Liver (tissue), 8 donors: ENCODE measurements at regions not wholly inside any gene's neighbourhood (a gene's known extent, or its start where the extent isn't known, plus 50 kb on each side); places are given as distances from the start of the nearest gene placed in this dataset.

Experiments used
- DNase-seq: peaks from one replicate; pipeline ENCODE4 v3.0.0-alpha.2; 2017; ENCODE audit warnings: low spot score
- H3K27ac ChIP-seq, 2 donors: one replicate each; pipeline ENCODE4 v1.7.0; 2013; ENCODE audit warnings: inconsistent platforms in 2 of 2, low read length in 2 of 2, control low read depth in 1 of 2, low read depth in 1 of 2, mild to moderate bottlenecking in 1 of 2
- H3K27me3 ChIP-seq, 4 donors: one replicate each; pipeline versions ENCODE4 v1.6.1 to v1.7.0; 2013; ENCODE audit warnings: low read length in 3 of 4, inconsistent platforms in 1 of 4, mild to moderate bottlenecking in 1 of 4, moderate library complexity in 1 of 4; ENCODE audit not compliant: control insufficient read depth in 4 of 4, insufficient read depth in 4 of 4
- H3K36me3 ChIP-seq, 4 donors: one replicate each; pipeline versions ENCODE4 v1.6.1 to v1.7.0; 2013; ENCODE audit warnings: low read length in 3 of 4, mild to moderate bottlenecking in 3 of 4, low read depth in 1 of 4, moderate library complexity in 1 of 4; ENCODE audit not compliant: control insufficient read depth in 4 of 4, insufficient read depth in 3 of 4
- H3K4me1 ChIP-seq, 4 donors: one replicate each; pipeline versions ENCODE4 v1.6.1 to v1.7.0; 2013; ENCODE audit warnings: low read length in 3 of 4, mild to moderate bottlenecking in 3 of 4, moderate library complexity in 1 of 4; ENCODE audit not compliant: control insufficient read depth in 4 of 4, insufficient read depth in 4 of 4
- H3K4me3 ChIP-seq, 3 donors: one replicate each; pipeline versions ENCODE4 v1.6.1 to v1.7.0; 2013; ENCODE audit warnings: low read length in 3 of 3, control low read depth in 1 of 3, low read depth in 1 of 3, mild to moderate bottlenecking in 1 of 3
- H3K9ac ChIP-seq, 2 donors: one replicate each; pipeline ENCODE4 v1.7.0; 2013; ENCODE audit warnings: low read length in 2 of 2, mild to moderate bottlenecking in 2 of 2, moderate library complexity in 2 of 2, control low read depth in 1 of 2, low read depth in 1 of 2
- H3K9me3 ChIP-seq, 4 donors: one replicate each; pipeline versions ENCODE4 v1.6.1 to v1.7.0; 2013; ENCODE audit warnings: low read length in 3 of 4; ENCODE audit not compliant: control insufficient read depth in 4 of 4
- ATF3 ChIP-seq: IDR thresholded peaks from 2 replicates; pipeline ENCODE4 v1.6.1; 2016; ENCODE audit warnings: antibody characterized with exemption
- CTCF ChIP-seq: fragments of 150-350 bp; IDR thresholded peaks from 2 replicates; pipeline ENCODE4 v1.5.1; 2017; ENCODE audit warnings: improper control_type of control experiment, low read depth, low read length; ENCODE audit not compliant: missing input control
- GABPA ChIP-seq, 2 donors: IDR thresholded peaks in 1 of 2; conservative IDR thresholded peaks in 1 of 2; 2 replicates each; pipeline ENCODE4 v1.6.1; 2016; ENCODE audit warnings: antibody characterized with exemption in 2 of 2, mild to moderate bottlenecking in 1 of 2, moderate library complexity in 1 of 2
- HNF4A ChIP-seq, 2 donors: conservative IDR thresholded peaks; 2 replicates each; pipeline ENCODE4 v1.6.1; 2016; ENCODE audit warnings: antibody characterized with exemption in 2 of 2, mild to moderate bottlenecking in 2 of 2
- HNF4G ChIP-seq: IDR thresholded peaks from 2 replicates; pipeline ENCODE4 v1.6.1; 2016; ENCODE audit warnings: antibody characterized with exemption
- NR2F2 ChIP-seq: IDR thresholded peaks from 2 replicates; pipeline ENCODE4 v1.6.1; 2016; ENCODE audit warnings: antibody characterized with exemption
- RAD21 ChIP-seq, 2 donors: IDR thresholded peaks; 2 replicates each; pipeline ENCODE4 v1.6.1; 2016; ENCODE audit warnings: antibody characterized with exemption in 2 of 2, mild to moderate bottlenecking in 2 of 2
- SP1 ChIP-seq: IDR thresholded peaks from 2 replicates; pipeline ENCODE4 v1.6.1; 2018; ENCODE audit warnings: antibody characterized with exemption, mild to moderate bottlenecking
- YY1 ChIP-seq: IDR thresholded peaks from 2 replicates; pipeline ENCODE4 v1.6.1; 2016; ENCODE audit warnings: antibody characterized with exemption, mild to moderate bottlenecking
- ZBTB33 ChIP-seq: IDR thresholded peaks from 2 replicates; pipeline ENCODE4 v1.6.1; 2016; ENCODE audit warnings: antibody characterized with exemption
- WGBS: extraction: QIAGEN DNeasy Blood & Tissue Kit; methylation state at CpG from one replicate; pipeline ENCODE4 v1.1.7; 2013; 5-methylcytosine and 5-hydroxymethylcytosine counted together
- donor health status: healthy.
- donor health status: healthy.
- donor health status: healthy.
- donor health status: healthy.
- donor health status: healthy.

GRCh38 chr4:120544838-120545237, 377.7 kb downstream of the PRDM5 start (continued):
- no peak for TF ChIP-seq HNF4G
- no peak for TF ChIP-seq RAD21 (IDR thresholded peaks at IDR 0.05)
- no peak for TF ChIP-seq GABPA (IDR thresholded peaks at IDR 0.05 in 1 of 2, conservative IDR thresholded peaks at IDR 0.05 in 1 of 2)
- no peak for TF ChIP-seq ZBTB33

- H3K27me3 ChIP-seq, result no peaks in the 10 kb centered on the region
- no peaks in the 10 kb centered on the region for H3K4me1 ChIP-seq
- no peaks in the 10 kb centered on the region for H3K36me3 ChIP-seq
- no peak overlapping the region for H3K4me3 ChIP-seq
- H3K9me3 ChIP-seq, result peaks cover 0 to 3% (median 0%) of the 10 kb centered on the region in 4 donors
- 84% methylated on average over 5 of the region's 5 CpGs for WGBS
- no peak for TF ChIP-seq NR2F2
- no peak for TF ChIP-seq ZBTB33
- no peak for TF ChIP-seq ATF3
- TF ChIP-seq CTCF, result no peak
- no peak for TF ChIP-seq SP1
- no peak for TF ChIP-seq HNF4G
- no peak overlapping the region for H3K9ac ChIP-seq
- H3K27ac ChIP-seq, result no peak overlapping the region
- DNase-seq, result no peak
Measured at GRCh38 chr4:120540625-120541024, 381.9 kb downstream of the PRDM5 start.

GRCh38 chr4:120536884-120537283, 385.6 kb downstream of the PRDM5 start:
- 78% methylated on average over 4 of the region's 4 CpGs for WGBS
- no peak for TF ChIP-seq GABPA (IDR thresholded peaks at IDR 0.05 in 1 of 2, conservative IDR thresholded peaks at IDR 0.05 in 1 of 2)
- TF ChIP-seq RAD21 (IDR thresholded peaks at IDR 0.05), result no peak
- TF ChIP-seq ATF3, result no peak
- no peak for TF ChIP-seq SP1
- no peak for TF ChIP-seq HNF4G
- no peak for TF ChIP-seq HNF4A (conservative IDR thresholded peaks at IDR 0.05)
- TF ChIP-seq YY1, result no peak
- H3K27me3 ChIP-seq, result no peaks in the 10 kb centered on the region
- H3K4me1 ChIP-seq, result no peaks in the 10 kb centered on the region
- no peak for DNase-seq
- H3K9ac ChIP-seq, result no peak overlapping the region
- no peak overlapping the region for H3K27ac ChIP-seq
- H3K9me3 ChIP-seq, result no peaks in the 10 kb centered on the region
- H3K4me3 ChIP-seq, result no peak overlapping the region
- H3K36me3 ChIP-seq, result no peaks in the 10 kb centered on the region
